Stomach (tissue), 4 donors: ENCODE measurements at regions not wholly inside any gene's neighbourhood (a gene's known extent, or its start where the extent isn't known, plus 50 kb on each side); places are given as distances from the start of the nearest gene placed in this dataset.

Experiments used
- POLR2A ChIP-seq, 4 donors: fragments of 450-650 bp; IDR thresholded peaks; one replicate each; pipeline ENCODE4 v1.6.1; 2016; ENCODE audit warnings: antibody characterized with exemption in 4 of 4, control low read depth in 2 of 4, mild to moderate bottlenecking in 1 of 4, moderate library complexity in 1 of 4
- TF ChIP-seq, protein P1 (sequence below), 7 experiments: fragments of 450-650 bp in 4 of 7; fragments of 200-600 bp in 3 of 7; sonication (generic) in 3 of 7; IDR thresholded peaks; one replicate each; pipeline ENCODE4 v1.5.1; 2016 to 2019; ENCODE audit warnings: antibody characterized with exemption in 7 of 7, control low read depth in 2 of 7, mild to moderate bottlenecking in 1 of 7

DNA sequence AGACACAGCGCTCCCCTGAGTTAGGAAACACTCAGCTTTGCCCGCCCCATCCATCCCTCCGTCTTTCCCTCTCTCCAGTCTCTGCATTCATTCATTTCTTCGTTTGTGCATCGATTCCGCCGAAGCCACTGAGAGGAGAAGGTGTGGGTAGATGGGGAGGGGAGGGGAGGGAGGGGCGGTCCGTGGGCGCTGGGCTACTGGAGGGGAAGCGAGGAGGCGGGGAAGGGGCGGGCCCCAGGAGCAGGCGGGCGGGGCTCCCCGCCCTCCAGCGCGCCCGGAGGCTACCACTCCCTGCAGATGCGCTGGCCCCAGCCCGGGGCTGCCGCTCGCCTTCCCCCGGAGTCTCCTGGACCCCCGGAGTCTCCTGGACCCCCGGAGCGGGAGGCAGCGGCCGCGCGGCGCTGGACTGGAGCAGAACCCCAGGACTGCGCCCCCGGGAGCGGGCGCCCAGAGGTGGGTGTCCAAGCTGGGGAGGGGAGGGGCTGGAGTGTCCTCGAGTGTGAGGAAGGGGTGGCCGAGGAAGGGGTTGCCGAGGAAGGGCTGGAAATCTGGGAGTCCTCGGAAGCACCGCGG lies 159.5 kb downstream of the C9orf152 start:
- TF ChIP-seq, protein P1, sequence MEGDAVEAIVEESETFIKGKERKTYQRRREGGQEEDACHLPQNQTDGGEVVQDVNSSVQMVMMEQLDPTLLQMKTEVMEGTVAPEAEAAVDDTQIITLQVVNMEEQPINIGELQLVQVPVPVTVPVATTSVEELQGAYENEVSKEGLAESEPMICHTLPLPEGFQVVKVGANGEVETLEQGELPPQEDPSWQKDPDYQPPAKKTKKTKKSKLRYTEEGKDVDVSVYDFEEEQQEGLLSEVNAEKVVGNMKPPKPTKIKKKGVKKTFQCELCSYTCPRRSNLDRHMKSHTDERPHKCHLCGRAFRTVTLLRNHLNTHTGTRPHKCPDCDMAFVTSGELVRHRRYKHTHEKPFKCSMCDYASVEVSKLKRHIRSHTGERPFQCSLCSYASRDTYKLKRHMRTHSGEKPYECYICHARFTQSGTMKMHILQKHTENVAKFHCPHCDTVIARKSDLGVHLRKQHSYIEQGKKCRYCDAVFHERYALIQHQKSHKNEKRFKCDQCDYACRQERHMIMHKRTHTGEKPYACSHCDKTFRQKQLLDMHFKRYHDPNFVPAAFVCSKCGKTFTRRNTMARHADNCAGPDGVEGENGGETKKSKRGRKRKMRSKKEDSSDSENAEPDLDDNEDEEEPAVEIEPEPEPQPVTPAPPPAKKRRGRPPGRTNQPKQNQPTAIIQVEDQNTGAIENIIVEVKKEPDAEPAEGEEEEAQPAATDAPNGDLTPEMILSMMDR (IDR thresholded peaks at IDR 0.05), result no peak
- TF ChIP-seq POLR2A (IDR thresholded peaks at IDR 0.05), result no peak
